ENCODE measurements at regions not wholly inside any gene's neighbourhood (a gene's known extent, or its start where the extent isn't known, plus 50 kb on each side); places are given as distances from the start of the nearest gene placed in this dataset.

DNA sequence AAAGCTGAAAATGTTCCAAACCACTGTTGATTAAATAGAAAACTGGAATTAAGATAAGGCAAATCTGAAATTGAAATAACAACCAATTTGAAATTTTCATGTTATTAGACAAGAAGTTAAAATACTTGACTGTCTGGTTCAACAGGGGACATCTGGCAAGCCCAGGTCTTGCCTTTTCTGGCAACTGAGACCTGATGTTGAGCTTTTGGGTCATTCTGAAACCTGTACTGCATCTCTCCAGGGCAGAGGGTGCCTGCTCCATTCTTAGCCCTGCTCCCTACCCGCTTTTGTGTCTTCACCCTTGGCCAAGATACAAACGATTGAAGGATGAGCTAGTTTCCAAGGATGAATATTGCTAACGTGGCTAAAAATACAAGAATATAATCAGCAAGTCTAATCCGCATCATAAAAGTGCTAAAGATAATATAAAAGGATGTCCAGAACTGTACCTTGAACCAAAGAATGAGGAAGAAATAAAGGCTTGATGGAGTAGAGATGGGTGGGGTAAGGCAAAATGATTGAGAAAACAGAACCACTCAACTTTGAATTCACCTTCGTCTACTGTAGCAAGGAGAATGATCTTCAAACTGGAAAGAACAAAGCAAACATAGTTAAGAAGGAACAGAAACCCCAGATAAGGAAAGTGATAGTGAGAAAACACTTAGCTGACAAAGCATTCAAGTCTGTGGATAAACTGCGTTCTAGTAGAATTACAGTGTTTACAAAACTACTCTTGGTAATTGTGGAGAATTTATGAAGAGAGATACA lies 109.8 kb upstream of the MAN1A1 start:
- TF ChIP-seq, protein P1, sequence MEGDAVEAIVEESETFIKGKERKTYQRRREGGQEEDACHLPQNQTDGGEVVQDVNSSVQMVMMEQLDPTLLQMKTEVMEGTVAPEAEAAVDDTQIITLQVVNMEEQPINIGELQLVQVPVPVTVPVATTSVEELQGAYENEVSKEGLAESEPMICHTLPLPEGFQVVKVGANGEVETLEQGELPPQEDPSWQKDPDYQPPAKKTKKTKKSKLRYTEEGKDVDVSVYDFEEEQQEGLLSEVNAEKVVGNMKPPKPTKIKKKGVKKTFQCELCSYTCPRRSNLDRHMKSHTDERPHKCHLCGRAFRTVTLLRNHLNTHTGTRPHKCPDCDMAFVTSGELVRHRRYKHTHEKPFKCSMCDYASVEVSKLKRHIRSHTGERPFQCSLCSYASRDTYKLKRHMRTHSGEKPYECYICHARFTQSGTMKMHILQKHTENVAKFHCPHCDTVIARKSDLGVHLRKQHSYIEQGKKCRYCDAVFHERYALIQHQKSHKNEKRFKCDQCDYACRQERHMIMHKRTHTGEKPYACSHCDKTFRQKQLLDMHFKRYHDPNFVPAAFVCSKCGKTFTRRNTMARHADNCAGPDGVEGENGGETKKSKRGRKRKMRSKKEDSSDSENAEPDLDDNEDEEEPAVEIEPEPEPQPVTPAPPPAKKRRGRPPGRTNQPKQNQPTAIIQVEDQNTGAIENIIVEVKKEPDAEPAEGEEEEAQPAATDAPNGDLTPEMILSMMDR (IDR thresholded peaks at IDR 0.05) = no peak
- TF ChIP-seq POLR2A (IDR thresholded peaks at IDR 0.05) (no peak), EP300 (IDR thresholded peaks at IDR 0.05) (no peak)

Data from tibial nerve (tissue), 4 donors.